ENCODE measurements at regions not wholly inside any gene's neighbourhood (a gene's known extent, or its start where the extent isn't known, plus 50 kb on each side); places are given as distances from the start of the nearest gene placed in this dataset.

DNA sequence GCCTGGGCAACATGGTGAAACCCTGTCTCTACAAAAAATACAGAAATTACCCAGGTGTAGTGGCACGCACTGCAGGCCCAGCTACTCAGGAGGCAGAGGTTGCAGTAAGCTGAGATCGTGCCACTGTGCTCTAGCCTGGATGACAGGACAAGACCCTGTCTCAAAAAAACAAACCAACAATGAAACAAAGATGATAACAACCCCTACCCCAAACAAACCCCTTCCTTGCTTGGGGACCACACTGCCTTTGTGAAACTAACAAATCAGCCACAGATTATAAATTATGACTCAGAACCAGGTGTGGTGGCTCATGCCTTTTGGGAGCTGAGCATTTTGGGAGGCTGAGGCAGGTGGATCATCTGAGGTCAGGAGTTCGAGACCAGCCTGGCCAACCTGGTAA is 75.3 kb upstream of the RPH3AL start:
- TF ChIP-seq, protein P1, sequence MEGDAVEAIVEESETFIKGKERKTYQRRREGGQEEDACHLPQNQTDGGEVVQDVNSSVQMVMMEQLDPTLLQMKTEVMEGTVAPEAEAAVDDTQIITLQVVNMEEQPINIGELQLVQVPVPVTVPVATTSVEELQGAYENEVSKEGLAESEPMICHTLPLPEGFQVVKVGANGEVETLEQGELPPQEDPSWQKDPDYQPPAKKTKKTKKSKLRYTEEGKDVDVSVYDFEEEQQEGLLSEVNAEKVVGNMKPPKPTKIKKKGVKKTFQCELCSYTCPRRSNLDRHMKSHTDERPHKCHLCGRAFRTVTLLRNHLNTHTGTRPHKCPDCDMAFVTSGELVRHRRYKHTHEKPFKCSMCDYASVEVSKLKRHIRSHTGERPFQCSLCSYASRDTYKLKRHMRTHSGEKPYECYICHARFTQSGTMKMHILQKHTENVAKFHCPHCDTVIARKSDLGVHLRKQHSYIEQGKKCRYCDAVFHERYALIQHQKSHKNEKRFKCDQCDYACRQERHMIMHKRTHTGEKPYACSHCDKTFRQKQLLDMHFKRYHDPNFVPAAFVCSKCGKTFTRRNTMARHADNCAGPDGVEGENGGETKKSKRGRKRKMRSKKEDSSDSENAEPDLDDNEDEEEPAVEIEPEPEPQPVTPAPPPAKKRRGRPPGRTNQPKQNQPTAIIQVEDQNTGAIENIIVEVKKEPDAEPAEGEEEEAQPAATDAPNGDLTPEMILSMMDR (IDR thresholded peaks at IDR 0.05) = no peak
- TF ChIP-seq POLR2A (IDR thresholded peaks at IDR 0.05) = no peak

Measured in adrenal gland (tissue), 5 donors.